Panc1 (cell line): ENCODE measurements at regions not wholly inside any gene's neighbourhood (a gene's known extent, or its start where the extent isn't known, plus 50 kb on each side); places are given as distances from the start of the nearest gene placed in this dataset.

Experiments
- ATAC-seq: fragments of 200-7000 bp; cut with Tn5 transposase; 2 replicates; pipeline ENCODE4 v1.9.1; 2020; ENCODE audit warnings: mild to moderate bottlenecking, moderate library complexity
- BruUV-seq: library from RNA; stranded (reverse); fragments of 400-500 nt; replicated peaks from 2 replicates; lab custom pipeline; 2021; lab: Mats Ljungman, UMichigan
- CTCF ChIA-PET: fragments of 300-600 bp; sonication (Branson Sonifier 250); formaldehyde crosslinking; loops from one replicate; lab custom pipeline; 2022; ENCODE audit warnings: antibody characterized with exemption; lab: Charles Lee
- POLR2A ChIA-PET: fragments of 300-600 bp; sonication (Branson Sonifier 250); formaldehyde crosslinking; loops from one replicate; lab custom pipeline; 2022; ENCODE audit warnings: antibody characterized with exemption; lab: Charles Lee
- DNase-seq: peaks from one replicate; pipeline ENCODE4 v3.0.0-alpha.2; 2010; ENCODE audit warnings: low read depth, low spot score
- H3K27ac ChIP-seq: 2 replicates; pipeline ENCODE4 v1.5.1; 2011; ENCODE audit warnings: mild to moderate bottlenecking, low read length, inconsistent platforms
- H3K27me3 ChIP-seq: fragments of 200-500 bp; sonication (Bioruptor generic); 2 replicates; pipeline ENCODE4 v1.6.0; 2014; ENCODE audit warnings: low read length, inconsistent platforms; ENCODE audit not compliant: control insufficient read depth, insufficient read depth
- H3K36me3 ChIP-seq: fragments of 200-500 bp; sonication (Bioruptor generic); 2 replicates; pipeline ENCODE4 v1.5.1; 2014; ENCODE audit warnings: inconsistent platforms, mild to moderate bottlenecking, low read length, moderate library complexity; ENCODE audit not compliant: control insufficient read depth, insufficient read depth
- H3K4me1 ChIP-seq: 2 replicates; pipeline ENCODE4 v1.5.1; 2011; ENCODE audit warnings: inconsistent platforms, mild to moderate bottlenecking, low read length, moderate library complexity; ENCODE audit not compliant: control insufficient read depth, insufficient read depth
- H3K4me3 ChIP-seq, 2 experiments: 2 replicates each; pipeline ENCODE4 v1.5.1; 2011 to 2012; ENCODE audit warnings: low read depth in 2 of 2, low read length in 2 of 2, mild to moderate bottlenecking in 2 of 2, inconsistent platforms in 1 of 2, moderate library complexity in 1 of 2
- H3K9me3 ChIP-seq: fragments of 200-500 bp; sonication (Bioruptor generic); 2 replicates; pipeline ENCODE4 v1.5.1; 2014; ENCODE audit warnings: low read depth, mild to moderate bottlenecking, inconsistent platforms, low read length, moderate library complexity; ENCODE audit not compliant: control insufficient read depth, insufficient read depth
- CTCF ChIP-seq: fragments of 450-650 bp; IDR thresholded peaks from 2 replicates; pipeline ENCODE4 v1.5.1; 2017; ENCODE audit warnings: mild to moderate bottlenecking
- POLR2AphosphoS5 ChIP-seq: IDR thresholded peaks from 2 replicates; pipeline ENCODE4 v1.6.1; 2012; ENCODE audit warnings: mild to moderate bottlenecking, low read depth, low read length, moderate library complexity
- REST ChIP-seq, 2 experiments: IDR thresholded peaks; 2 replicates each; pipeline ENCODE4 v1.6.1; 2011 to 2012; ENCODE audit warnings: low read depth in 2 of 2, control low read depth in 1 of 2, low read length in 1 of 2, mild to moderate bottlenecking in 1 of 2, moderate library complexity in 1 of 2; ENCODE audit not compliant: insufficient read depth in 1 of 2
- SIN3A ChIP-seq: IDR thresholded peaks from 2 replicates; pipeline ENCODE4 v1.6.1; 2012; ENCODE audit warnings: low read depth, mild to moderate bottlenecking, low read length, moderate library complexity, borderline replicate concordance; ENCODE audit not compliant: insufficient read depth
- TCF7L2 ChIP-seq: IDR thresholded peaks from 2 replicates; pipeline ENCODE4 v1.6.1; 2011; ENCODE audit warnings: mild to moderate bottlenecking, low read depth, low read length, inconsistent platforms
- in situ Hi-C: cut with HindIII; loops from 2 replicates; pipeline ENCODE4 v1.10.0; 2016; ENCODE audit warnings: low sequenced_read_pairs, low pct_unique_long_range_greater_than_20kb
- intact Hi-C: fragments of 100-400 bp; cut with micrococcal nuclease; formaldehyde crosslinking; loops from one replicate; pipeline ENCODE4 v1.10.0; 2022; ENCODE audit not compliant: unreplicated experiment

GRCh38 chr14:96627811-96628775 is 125.9 kb downstream of the PAPOLA start:
- Histone ChIP-seq H3K27me3 (no peaks in the 10 kb centered on the region), H3K4me1 (no peaks in the 10 kb centered on the region), H3K27ac (no peak overlapping the region), H3K36me3 (no peaks in the 10 kb centered on the region), H3K4me3 (no peak overlapping the region), H3K9me3 (no peaks in the 10 kb centered on the region)
- intact Hi-C loops (no loop called here), in situ Hi-C loops (no loop called here)
- DNase-seq (no peak), ATAC-seq (no peak)
- ChIA-PET CTCF (no interaction called here), POLR2A (no interaction called here)
- no TSS peak for BruUV-seq
- TF ChIP-seq CTCF: no peak
- TF ChIP-seq TCF7L2: no peak
- no peak for TF ChIP-seq SIN3A
- TF ChIP-seq REST (IDR thresholded peaks at IDR 0.05; ENCODE audit: insufficient read depth in 1 of 2, low read depth in 2 of 2, low read length in 1 of 2): no peak
- TF ChIP-seq POLR2AphosphoS5: no peak

GRCh38 chr14:96629082-96629481 is 126.9 kb downstream of the PAPOLA start:
- intact Hi-C loops: no loop called here
- no peaks in the 10 kb centered on the region for H3K9me3 ChIP-seq
- in situ Hi-C loops: no loop called here
- no peak overlapping the region for H3K4me3 ChIP-seq
- ATAC-seq: no peak
- BruUV-seq: no TSS peak
- POLR2A ChIA-PET: no interaction called here
- no peaks in the 10 kb centered on the region for H3K27me3 ChIP-seq
- H3K36me3 ChIP-seq: no peaks in the 10 kb centered on the region
- H3K4me1 ChIP-seq: no peaks in the 10 kb centered on the region
- no peak overlapping the region for H3K27ac ChIP-seq
- CTCF ChIA-PET: no interaction called here
- TF ChIP-seq CTCF (no peak), SIN3A (no peak), TCF7L2 (no peak)
- no peak for DNase-seq
